ENCODE measurements at regions not wholly inside any gene's neighbourhood (a gene's known extent, or its start where the extent isn't known, plus 50 kb on each side); places are given as distances from the start of the nearest gene placed in this dataset.

DNA sequence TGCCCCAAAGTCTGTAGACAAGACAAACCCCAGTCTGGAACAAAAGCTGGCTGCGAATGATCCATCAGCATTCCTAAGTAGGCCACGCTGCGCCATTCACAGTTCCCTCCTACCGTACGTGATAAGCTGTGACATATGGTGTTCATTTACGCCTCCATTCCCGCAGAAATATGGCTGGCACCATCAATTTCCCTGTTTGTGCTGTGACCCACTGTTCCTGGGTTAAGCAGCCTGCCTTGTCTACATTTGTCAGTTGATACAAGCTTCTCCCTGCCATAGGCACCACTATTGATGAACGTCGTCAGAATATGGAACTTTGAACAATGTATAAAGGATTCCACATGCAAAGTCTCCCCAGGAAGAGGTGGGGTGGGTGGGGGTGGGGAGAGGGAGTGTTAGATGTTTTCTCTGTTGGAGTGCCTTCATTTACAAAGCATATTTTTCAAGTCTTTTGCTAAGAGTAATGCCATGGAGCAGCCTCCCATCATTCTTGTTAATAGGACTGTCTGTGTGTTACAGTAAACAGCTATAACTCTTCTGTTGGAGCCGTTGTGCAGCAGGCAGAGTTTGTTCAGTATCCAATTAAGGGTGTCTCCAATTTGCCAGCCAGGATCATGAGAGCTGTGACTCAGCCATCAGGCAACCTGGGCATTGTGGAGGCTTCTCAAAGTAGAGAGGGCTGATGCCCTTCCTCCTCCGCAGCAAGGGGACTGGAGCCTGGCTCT, 294.6 kb downstream of the TMEM114 start:
- Mint-ChIP-seq H3K4me3 (no peak overlapping the region), H3K4me1 (no peaks in the 10 kb centered on the region), H3K27ac (no peak overlapping the region), H3K36me3 (ENCODE audit: low read depth) (no peaks in the 10 kb centered on the region), H3K9me3 (no peaks in the 10 kb centered on the region; the same call in 2 of the 3 replicates), H3K27me3 (ENCODE audit: insufficient read depth, low read depth, poor library complexity) (peaks cover 3% of the 10 kb centered on the region)
- Histone ChIP-seq H3K27me3 (ENCODE audit: insufficient read depth) (no peaks in the 10 kb centered on the region), H3K79me2 (replicated peaks; ENCODE audit: insufficient read depth) (no peaks in the 10 kb centered on the region), H3K27ac (ENCODE audit: low read depth) (no peak overlapping the region), H3K4me2 (no peak overlapping the region), H2AFZ (no peak overlapping the region), H3K36me3 (ENCODE audit: insufficient read depth) (no peaks in the 10 kb centered on the region), H3K4me1 (ENCODE audit: insufficient read depth) (no peaks in the 10 kb centered on the region), H4K20me1 (replicated peaks; ENCODE audit: insufficient read depth) (no peaks in the 10 kb centered on the region), H3F3A (replicated peaks; ENCODE audit: low read depth) (no peaks in the 10 kb centered on the region), H3K4me3 (no peak overlapping the region), H3K9me2 (ENCODE audit: insufficient read depth) (no peaks in the 10 kb centered on the region)
- no peak for ATAC-seq
- TF ChIP-seq REST (IDR thresholded peaks at IDR 0.05; ENCODE audit: unreplicated experiment) (no peak), ZNF462 (CRISPR knock-in tag; IDR thresholded peaks at IDR 0.05) (no peak), NANOG (IDR thresholded peaks at IDR 0.05; ENCODE audit: borderline replicate concordance) (no peak), CREB1 (CRISPR knock-in tag; IDR thresholded peaks at IDR 0.05; ENCODE audit: low read depth) (no peak), JUNB (IDR thresholded peaks at IDR 0.05; ENCODE audit: unreplicated experiment) (no peak), EZH2 (IDR thresholded peaks at IDR 0.05; ENCODE audit: low read depth, unreplicated experiment) (no peak), POLR2AphosphoS5 (IDR thresholded peaks at IDR 0.05; ENCODE audit: low read depth) (no peak)
- TF ChIP-seq, protein P1, sequence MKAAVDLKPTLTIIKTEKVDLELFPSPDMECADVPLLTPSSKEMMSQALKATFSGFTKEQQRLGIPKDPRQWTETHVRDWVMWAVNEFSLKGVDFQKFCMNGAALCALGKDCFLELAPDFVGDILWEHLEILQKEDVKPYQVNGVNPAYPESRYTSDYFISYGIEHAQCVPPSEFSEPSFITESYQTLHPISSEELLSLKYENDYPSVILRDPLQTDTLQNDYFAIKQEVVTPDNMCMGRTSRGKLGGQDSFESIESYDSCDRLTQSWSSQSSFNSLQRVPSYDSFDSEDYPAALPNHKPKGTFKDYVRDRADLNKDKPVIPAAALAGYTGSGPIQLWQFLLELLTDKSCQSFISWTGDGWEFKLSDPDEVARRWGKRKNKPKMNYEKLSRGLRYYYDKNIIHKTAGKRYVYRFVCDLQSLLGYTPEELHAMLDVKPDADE (IDR thresholded peaks at IDR 0.05), result no peak
- DNase-seq (ENCODE audit: low spot score), result no peak

All from GM23338 (cell line).